HG03442 (cell line): ENCODE measurements at regions not wholly inside any gene's neighbourhood (a gene's known extent, or its start where the extent isn't known, plus 50 kb on each side); places are given as distances from the start of the nearest gene placed in this dataset.

Experiments
- ATAC-seq: cut with Tn5 transposase; IDR thresholded peaks from one replicate; pipeline ENCODE4 v1.9.1; 2021; ENCODE audit warnings: mild to moderate bottlenecking, moderate library complexity; ENCODE audit not compliant: unreplicated experiment

GRCh38 chr5:113900141-113900540 lies 386.6 kb downstream of the YTHDC2 start:
- ATAC-seq: no peak

GRCh38 chr5:113900816-113901215 lies 387.3 kb downstream of the YTHDC2 start:
- no peak for ATAC-seq

GRCh38 chr5:113901718-113902117 lies 388.2 kb downstream of the YTHDC2 start:
- no peak for ATAC-seq

- ATAC-seq: no peak
These were observed 389.6 kb downstream of the YTHDC2 start for GRCh38 chr5:113902917-113903660.

DNA sequence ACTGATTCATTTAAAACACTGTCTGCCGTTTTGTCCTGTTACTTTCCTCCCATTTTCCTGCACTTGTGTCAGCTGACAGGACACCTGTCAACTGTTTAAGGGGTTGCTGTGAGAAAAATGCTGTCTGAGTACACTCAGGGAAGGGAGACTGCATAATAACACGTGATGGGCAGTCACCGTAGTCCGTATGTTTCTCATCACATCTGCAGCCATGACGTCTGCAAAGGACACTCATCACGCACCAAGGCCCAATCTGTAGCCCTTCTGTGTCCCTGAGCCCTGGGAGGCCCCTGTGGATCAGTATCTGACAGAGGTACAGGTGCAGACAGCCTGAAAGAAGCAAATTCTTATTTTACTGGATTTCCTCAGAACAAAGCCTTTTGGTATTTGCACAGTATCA lies 396.3 kb downstream of the YTHDC2 start:
- ATAC-seq: no peak

DNA sequence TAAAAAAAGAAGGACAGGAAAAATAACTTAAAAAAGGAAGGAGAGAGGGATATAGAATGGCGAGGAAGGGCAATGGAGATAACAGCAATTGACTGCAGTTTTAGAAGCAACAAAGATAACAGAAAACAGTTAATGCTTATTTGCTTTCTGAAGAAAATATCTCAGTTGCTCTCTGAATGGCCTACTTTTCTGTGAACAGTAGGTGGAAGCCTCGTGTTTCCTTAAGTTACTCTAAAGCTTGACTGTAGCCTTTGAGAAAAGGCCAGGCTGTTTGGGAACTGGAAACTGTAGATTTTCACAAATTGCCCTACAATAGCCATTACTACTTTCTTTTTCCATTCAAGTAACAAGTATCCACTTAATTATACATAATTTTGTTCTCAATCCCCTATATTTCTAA lies 404.5 kb downstream of the YTHDC2 start:
- ATAC-seq: no peak

DNA sequence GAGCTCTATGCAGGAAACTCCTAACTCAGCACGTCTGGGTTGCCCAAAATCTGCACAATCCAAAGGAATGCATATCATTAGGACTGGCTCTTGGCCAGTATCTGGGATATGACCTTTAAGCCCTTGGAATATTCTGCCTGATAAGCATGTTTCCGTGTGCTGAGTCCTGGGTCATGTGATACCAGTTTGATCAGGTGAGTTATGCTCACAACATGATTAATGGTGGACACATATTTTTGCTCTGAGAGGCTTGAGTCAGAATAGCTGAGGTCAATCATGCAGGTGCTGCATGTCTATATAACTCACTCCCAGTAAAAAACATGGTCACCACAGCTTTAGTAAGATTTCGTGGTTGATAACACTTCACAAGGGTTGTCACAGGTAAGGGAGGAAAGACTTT lies 408.8 kb downstream of the YTHDC2 start:
- ATAC-seq: no peak

DNA sequence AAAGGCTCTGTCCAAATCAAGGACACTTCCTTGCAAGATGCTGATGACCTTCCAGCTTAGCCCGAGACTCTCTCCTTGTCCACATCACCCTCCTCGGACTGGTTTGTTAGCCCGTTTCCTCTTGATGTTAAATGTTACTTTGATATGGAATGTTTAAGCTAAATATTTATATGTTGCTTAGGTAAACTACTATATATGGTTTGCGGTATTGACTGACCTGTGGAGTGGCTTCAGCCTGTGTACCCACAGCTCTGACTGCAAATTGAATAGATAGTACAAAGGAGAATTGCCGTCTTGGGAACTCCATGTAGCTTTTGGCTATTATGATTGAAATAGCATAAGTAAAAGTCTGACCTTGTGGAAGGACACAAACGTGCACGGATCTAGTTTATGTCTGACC lies 422.0 kb downstream of the YTHDC2 start:
- ATAC-seq: no peak

DNA sequence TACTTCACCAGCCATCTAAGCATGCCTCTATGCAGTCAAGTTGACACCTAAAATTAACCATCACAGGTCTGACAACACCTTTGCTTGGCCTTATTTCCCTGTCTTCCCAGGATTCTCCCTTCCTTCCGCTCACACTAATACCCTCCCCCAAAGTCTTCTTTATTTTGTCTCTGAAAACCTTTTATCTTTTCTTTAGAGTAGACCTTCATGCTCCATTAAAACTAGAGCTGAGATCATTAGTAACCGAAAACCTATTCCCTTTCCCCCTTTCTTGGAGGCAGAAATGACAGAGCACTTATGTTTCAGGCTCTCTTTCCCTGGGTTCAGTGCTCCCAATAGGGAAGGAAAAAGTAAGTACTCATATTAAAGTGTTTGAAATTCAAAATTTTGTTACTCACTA lies 423.8 kb downstream of the YTHDC2 start:
- ATAC-seq: no peak

DNA sequence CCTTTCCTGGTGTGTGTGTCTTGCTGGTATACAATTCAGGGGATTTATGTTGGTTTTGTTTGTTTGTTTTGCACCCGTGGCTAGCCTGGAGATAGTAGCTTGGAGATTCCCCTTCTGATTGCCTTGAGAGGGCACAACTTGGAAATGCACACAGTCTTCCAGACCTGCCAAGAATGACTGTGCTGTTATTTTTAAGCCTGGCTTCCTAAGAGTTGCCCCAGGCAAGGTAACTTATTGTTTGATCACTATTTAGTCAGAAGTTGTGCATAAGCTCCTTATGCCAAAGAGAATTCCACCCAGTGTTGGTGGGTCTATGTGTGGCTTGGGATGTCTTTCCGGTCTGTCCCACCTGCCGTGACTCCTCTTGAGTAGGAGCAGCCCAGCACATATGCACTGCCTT lies 421.9 kb upstream of the KCNN2 start:
- ATAC-seq: no peak

DNA sequence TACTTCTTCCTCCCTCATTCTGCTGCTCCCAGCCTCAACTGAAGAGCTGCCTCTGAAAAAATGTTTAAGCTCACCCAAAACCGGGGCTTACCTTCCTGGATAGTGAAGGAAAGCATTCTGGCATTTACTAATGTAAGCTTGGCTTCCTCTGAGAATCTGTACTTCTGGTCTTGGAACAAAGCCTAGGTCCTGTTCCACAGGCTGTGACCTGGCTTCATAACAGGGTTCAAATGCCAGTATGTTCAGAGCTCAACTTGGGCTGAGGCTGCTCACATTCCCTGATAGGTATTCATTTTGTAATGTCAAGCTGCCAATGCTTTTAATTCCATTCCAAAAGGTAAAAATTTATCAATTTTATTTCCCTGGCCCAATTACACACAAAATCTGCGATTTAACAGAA lies 411.7 kb upstream of the KCNN2 start:
- no peak for ATAC-seq

- no peak for ATAC-seq
These were observed 396.6 kb upstream of the KCNN2 start for GRCh38 chr5:113965225-113965624.

- no peak for ATAC-seq
These were observed 392.0 kb upstream of the KCNN2 start for GRCh38 chr5:113969901-113970300.

- ATAC-seq: no peak
These were observed 390.4 kb upstream of the KCNN2 start for GRCh38 chr5:113971454-113971853.

DNA sequence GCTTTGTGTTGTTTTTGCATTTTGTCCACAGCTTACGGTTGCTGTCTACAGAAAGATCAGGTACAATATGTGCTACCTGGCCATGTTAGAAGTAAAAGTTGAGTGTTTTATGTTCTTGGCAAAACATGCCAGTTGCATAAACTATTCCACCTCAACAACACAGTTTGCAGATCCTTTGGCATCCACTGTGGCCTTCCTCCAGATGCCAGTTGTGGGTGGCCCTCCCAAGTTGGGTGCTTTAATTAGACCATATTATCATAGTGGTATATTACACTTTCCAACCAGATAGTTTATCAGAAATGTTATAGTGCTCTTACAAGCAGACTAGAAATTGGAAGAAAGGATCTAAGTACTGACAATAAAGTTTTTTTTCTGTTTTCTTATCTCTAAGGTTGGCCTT lies 386.9 kb upstream of the KCNN2 start:
- ATAC-seq: no peak

DNA sequence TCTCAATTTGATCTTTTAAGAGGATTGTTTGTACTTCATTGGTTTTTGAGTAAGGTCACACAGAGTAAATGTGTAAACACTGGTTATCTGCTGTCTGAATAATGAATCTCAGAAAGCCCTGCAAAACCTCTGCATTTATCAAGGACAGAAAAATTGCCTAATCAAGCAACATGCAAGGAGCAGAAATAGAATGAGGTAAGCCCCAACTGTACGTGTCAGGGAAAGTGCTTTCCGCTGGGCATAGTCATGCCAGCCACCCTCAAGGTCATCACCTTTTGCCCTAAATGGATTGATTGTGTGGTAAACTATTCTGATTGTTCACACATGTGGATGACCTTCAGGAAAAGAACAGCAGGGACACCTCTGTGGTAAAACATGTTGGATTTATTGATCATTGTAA lies 376.9 kb upstream of the KCNN2 start:
- no peak for ATAC-seq

DNA sequence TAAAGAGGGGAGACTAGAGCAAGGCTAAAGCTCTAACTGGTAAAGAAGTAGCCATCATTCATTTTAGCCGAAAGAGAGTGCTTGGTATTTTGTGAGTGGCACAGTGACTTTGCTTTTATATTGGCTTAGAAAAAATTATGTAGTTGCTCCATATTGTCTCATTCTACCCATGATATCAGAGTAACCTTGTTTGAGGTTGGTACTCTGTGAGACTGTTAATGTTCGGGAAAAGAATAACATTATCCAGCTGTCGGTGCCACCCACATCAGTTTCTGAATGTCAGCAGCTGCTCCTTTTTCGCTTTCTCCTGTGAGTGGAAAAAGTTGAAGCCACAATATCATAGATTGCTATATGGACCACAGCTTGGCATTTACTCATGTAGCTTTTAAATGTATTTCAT lies 376.4 kb upstream of the KCNN2 start:
- no peak for ATAC-seq

- ATAC-seq: no peak
These were observed 372.5 kb upstream of the KCNN2 start for GRCh38 chr5:113989278-113989912.

DNA sequence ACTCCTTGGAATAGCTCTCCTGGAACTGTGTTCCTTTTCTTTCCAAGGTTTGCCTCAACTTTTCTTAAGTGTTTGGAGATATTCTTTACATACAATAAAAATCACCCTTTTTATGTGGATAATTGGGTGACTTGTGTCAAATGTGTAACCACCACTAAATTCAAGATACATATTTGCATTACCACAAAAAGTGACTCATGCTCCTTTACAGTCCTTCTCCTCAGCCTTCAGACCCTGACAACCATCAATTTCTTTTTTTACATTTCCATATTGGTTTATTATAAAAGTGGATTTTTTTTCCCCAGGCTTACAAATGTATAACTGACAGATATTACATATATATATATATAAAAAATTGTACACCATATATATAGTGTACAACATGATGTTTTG lies 372.0 kb upstream of the KCNN2 start:
- ATAC-seq: no peak

DNA sequence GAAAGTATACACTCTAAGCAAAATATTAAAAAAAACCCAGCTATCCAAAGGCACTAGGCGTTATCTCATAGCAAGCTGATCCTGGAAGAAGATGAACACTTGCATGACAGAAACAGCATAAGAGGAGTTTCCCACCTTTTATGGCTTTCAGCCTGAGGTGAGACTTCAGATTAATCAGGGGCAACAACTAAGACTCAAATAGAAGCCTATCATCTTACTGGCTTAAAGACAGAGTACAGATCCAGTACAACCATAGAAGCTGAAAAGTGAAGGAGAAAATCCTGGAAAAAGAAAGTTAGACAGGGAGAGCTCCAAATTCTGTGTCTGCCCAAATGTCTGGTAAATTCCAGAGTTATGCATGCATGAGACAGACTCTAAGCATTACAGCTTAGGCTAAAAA lies 360.8 kb upstream of the KCNN2 start:
- no peak for ATAC-seq

- ATAC-seq: no peak
These were observed 355.3 kb upstream of the KCNN2 start for GRCh38 chr5:114006582-114006981.

DNA sequence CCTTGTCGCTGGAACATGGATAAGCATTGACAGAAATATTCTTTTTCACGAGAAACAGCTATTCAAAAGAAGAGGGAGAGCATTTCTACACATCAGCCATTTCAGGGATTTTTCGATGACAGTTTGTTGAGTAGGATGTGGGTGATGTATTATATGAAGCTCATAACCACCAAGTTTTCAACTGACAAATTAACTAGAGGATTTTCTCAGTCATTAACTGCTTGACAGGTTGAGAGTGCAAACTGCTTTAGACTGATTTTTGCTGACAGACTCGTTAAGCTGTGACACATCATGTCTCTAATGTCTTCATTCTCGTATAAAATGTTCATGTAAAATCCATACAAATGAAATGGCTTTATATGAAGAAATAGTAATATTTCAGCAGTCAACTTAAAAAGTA lies 354.2 kb upstream of the KCNN2 start:
- no peak for ATAC-seq

GRCh38 chr5:114010362-114010761 lies 351.5 kb upstream of the KCNN2 start:
- ATAC-seq: no peak
